Mesothelial cell of epicardium (in vitro differentiated cells): ENCODE measurements at regions not wholly inside any gene's neighbourhood (a gene's known extent, or its start where the extent isn't known, plus 50 kb on each side); places are given as distances from the start of the nearest gene placed in this dataset.

ENCODE experiments used
- DNase-seq, 2 experiments: peaks; one replicate each; pipeline ENCODE4 v3.0.0; 2021; ENCODE audit warnings: low spot score in 2 of 2; ENCODE audit not compliant: unreplicated experiment in 2 of 2
- H3K27ac Mint-ChIP-seq: 2 replicates; pipeline ENCODE4 v1.8.0; 2021; ENCODE audit warnings: mixed read lengths
- H3K27me3 Mint-ChIP-seq: 2 replicates; pipeline ENCODE4 v1.8.0; 2021; ENCODE audit warnings: low read depth, mixed read lengths
- H3K36me3 Mint-ChIP-seq: 2 replicates; pipeline ENCODE4 v1.8.0; 2021; ENCODE audit warnings: mixed read lengths
- H3K4me1 Mint-ChIP-seq: 2 replicates; pipeline ENCODE4 v1.8.0; 2021; ENCODE audit warnings: mixed read lengths
- H3K4me3 Mint-ChIP-seq: 2 replicates; pipeline ENCODE4 v1.8.0; 2021; ENCODE audit warnings: mild to moderate bottlenecking, moderate library complexity, mixed read lengths
- H3K9me3 Mint-ChIP-seq: 2 replicates; pipeline ENCODE4 v1.8.0; 2021; ENCODE audit warnings: mixed read lengths
- CTCF ChIP-seq: fragments of 200-600 bp; sonication (generic); IDR thresholded peaks from one replicate; pipeline ENCODE4 v1.5.0; 2021; ENCODE audit warnings: antibody characterized with exemption; ENCODE audit not compliant: unreplicated experiment

DNA sequence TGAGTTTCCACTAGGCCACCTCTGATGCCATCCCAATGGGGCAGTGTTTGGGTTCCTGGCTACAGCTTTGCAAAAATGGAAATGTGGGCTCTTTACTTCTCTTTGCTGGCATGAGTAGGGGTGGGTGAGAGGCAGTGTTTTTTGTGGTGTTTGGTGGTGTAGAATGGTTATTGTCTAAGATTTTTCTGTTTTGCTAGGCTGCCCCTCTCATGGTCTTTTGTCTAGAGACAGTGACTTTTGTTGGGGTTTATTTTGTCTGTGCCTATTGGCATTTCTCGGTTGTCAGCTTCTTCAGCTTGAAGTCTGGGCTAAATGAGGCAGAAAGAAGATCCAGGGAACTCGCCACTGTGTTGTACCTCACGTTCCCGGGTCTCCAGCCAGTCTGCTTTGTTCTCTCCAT, 112.1 kb downstream of the CENPF start:
- Mint-ChIP-seq H3K9me3 (no peaks in the 10 kb centered on the region), H3K27me3 (peaks cover 21% of the 10 kb centered on the region), H3K27ac (no peak overlapping the region), H3K4me1 (no peaks in the 10 kb centered on the region), H3K36me3 (no peaks in the 10 kb centered on the region), H3K4me3 (no peak overlapping the region)
- DNase-seq: no peak
- TF ChIP-seq CTCF: no peak

- Mint-ChIP-seq H3K4me1 (no peaks in the 10 kb centered on the region), H3K27ac (no peak overlapping the region), H3K27me3 (peaks cover 21% of the 10 kb centered on the region), H3K9me3 (no peaks in the 10 kb centered on the region), H3K4me3 (no peak overlapping the region), H3K36me3 (no peaks in the 10 kb centered on the region)
- no peak for TF ChIP-seq CTCF
- no peak for DNase-seq
Observed at GRCh38 chr1:214717351-214717750, 114.4 kb downstream of the CENPF start.

DNA sequence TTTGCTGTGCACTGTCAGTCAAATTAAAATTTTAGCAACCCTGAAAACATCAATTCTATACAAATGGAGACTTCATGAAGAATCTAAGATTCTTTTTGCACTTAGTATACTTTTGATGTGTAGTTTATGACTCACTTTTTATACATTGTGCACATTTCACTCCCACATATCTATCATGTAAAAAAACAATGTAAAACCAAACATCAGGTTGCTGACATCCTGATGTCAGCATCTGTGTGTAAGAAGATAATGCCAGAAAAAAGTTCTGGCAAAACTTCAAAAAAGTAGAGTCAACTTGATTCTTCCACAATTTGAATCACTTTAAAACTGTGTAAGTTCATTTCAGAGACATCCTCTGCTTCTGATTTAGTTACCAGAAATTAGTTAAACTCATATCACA, 115.7 kb downstream of the CENPF start:
- Mint-ChIP-seq H3K9me3 (peaks cover 4% of the 10 kb centered on the region), H3K36me3 (no peaks in the 10 kb centered on the region), H3K4me3 (no peak overlapping the region), H3K27me3 (peaks cover 18% of the 10 kb centered on the region), H3K27ac (no peak overlapping the region), H3K4me1 (no peaks in the 10 kb centered on the region)
- TF ChIP-seq CTCF: no peak
- DNase-seq: no peak

DNA sequence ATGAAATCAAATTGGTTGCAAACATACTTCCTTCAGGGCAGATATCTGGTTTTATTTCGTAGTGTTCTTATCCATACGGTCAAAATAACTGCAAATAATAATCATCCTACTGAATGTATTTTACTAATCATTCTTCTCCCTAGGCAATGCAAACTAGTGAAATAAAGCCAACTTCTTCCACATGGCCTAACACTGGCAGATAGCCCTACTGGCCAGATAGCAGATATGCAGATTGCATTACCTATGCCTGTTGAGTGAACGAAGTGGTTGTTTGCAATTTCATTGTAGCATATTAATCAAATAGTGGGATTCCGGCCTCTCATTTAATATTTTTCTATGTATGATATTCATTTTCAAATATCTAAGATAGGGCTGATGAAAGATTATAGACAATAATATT, 116.2 kb downstream of the CENPF start:
- DNase-seq: no peak
- Mint-ChIP-seq H3K27me3 (peaks cover 18% of the 10 kb centered on the region), H3K4me3 (no peak overlapping the region), H3K36me3 (no peaks in the 10 kb centered on the region), H3K27ac (no peak overlapping the region), H3K4me1 (no peaks in the 10 kb centered on the region), H3K9me3 (peaks cover 4% of the 10 kb centered on the region)
- no peak for TF ChIP-seq CTCF

DNA sequence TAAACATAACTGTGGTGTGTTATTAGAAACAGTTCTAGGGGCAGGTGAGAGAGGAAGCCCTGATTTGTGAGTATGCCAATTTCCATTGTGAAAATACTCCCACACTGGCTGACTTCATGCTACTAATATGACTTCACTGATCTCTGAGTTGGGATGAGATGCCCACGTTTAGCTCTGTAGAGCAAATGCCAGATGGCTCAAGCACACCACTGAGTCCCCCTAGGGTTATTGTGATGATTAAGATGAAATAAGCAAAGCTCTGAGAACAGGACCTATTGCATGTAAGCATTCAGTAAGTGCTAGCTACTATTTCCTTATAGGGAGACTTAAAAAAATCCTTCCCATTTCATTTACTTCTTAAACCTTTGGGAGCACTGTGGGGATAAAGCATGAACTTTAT, 117.6 kb downstream of the CENPF start:
- Mint-ChIP-seq H3K36me3 (no peaks in the 10 kb centered on the region), H3K9me3 (peaks cover 4% of the 10 kb centered on the region), H3K27me3 (peaks cover 18% of the 10 kb centered on the region), H3K27ac (no peak overlapping the region), H3K4me3 (no peak overlapping the region), H3K4me1 (no peaks in the 10 kb centered on the region)
- TF ChIP-seq CTCF: no peak
- DNase-seq: no peak

DNA sequence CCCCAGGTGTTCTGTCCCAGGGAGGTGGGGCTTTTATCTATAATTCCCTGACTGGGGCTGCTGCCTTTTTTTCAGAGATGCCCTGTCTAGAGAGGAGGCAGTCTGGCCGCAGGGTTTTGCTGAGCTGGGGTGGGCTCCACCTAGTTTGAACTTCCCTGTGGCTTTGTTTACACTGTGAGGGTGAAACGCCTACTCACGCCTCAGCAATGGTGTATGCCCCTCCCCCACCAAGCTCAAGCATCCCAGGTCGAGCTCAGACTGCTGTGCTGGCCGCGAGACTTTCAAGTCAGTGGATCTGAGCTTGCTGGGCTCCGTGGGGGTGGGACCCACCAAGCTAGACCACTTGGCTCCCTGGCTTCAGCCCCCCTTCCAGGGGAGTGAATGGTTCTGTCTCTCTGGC, 124.3 kb downstream of the CENPF start:
- DNase-seq: no peak
- Mint-ChIP-seq H3K27me3 (peaks cover 11% of the 10 kb centered on the region), H3K9me3 (peaks cover 14% of the 10 kb centered on the region), H3K27ac (no peak overlapping the region), H3K36me3 (no peaks in the 10 kb centered on the region), H3K4me3 (no peak overlapping the region), H3K4me1 (no peaks in the 10 kb centered on the region)
- TF ChIP-seq CTCF: no peak
